GM23338 (cell line): ENCODE measurements at regions not wholly inside any gene's neighbourhood (a gene's known extent, or its start where the extent isn't known, plus 50 kb on each side); places are given as distances from the start of the nearest gene placed in this dataset.

Experiments
- ATAC-seq: fragments of 200-7000 bp; cut with Tn5 transposase; 3 replicates; pipeline ENCODE4 v1.9.1; 2020
- DNase-seq: peaks from one replicate; pipeline ENCODE4 v3.0.0-alpha.2; 2015; ENCODE audit warnings: low spot score
- H2AFZ ChIP-seq: fragments of 200-600 bp; sonication (generic); 2 replicates; pipeline ENCODE4 v1.8.0; 2016; ENCODE audit warnings: antibody characterized with exemption, mild to moderate bottlenecking, moderate library complexity
- H3F3A ChIP-seq: fragments of 200-600 bp; sonication (generic); replicated peaks from 2 replicates; pipeline ENCODE4 v1.8.0; 2017; ENCODE audit warnings: antibody characterized with exemption, mixed run types, low read depth
- H3K27ac ChIP-seq: fragments of 200-600 bp; sonication (generic); 2 replicates; pipeline ENCODE4 v1.6.1; 2016; ENCODE audit warnings: low read depth
- H3K27me3 ChIP-seq: fragments of 200-600 bp; sonication (generic); 2 replicates; pipeline ENCODE4 v1.8.0; 2016; ENCODE audit warnings: mild to moderate bottlenecking, mixed run types, moderate library complexity; ENCODE audit not compliant: insufficient read depth
- H3K36me3 ChIP-seq: fragments of 200-600 bp; sonication (generic); 2 replicates; pipeline ENCODE4 v1.8.0; 2016; ENCODE audit warnings: mild to moderate bottlenecking; ENCODE audit not compliant: insufficient read depth
- H3K4me1 ChIP-seq: fragments of 200-600 bp; sonication (generic); 2 replicates; pipeline ENCODE4 v1.8.0; 2016; ENCODE audit warnings: mild to moderate bottlenecking, moderate library complexity; ENCODE audit not compliant: insufficient read depth
- H3K4me2 ChIP-seq: fragments of 200-600 bp; sonication (generic); 2 replicates; pipeline ENCODE4 v1.7.1; 2017; ENCODE audit warnings: mixed run types
- H3K4me3 ChIP-seq: fragments of 200-600 bp; sonication (generic); 2 replicates; pipeline ENCODE4 v1.6.1; 2016; ENCODE audit warnings: mixed run types
- H3K79me2 ChIP-seq: fragments of 200-600 bp; sonication (generic); replicated peaks from 2 replicates; pipeline ENCODE4 v1.8.0; 2017; ENCODE audit warnings: mild to moderate bottlenecking; ENCODE audit not compliant: insufficient read depth
- H3K9me2 ChIP-seq: fragments of 200-600 bp; sonication (generic); 2 replicates; pipeline ENCODE4 v1.8.0; 2017; ENCODE audit not compliant: insufficient read depth
- H4K20me1 ChIP-seq: fragments of 200-600 bp; sonication (generic); replicated peaks from 2 replicates; pipeline ENCODE4 v1.8.0; 2017; ENCODE audit warnings: mild to moderate bottlenecking; ENCODE audit not compliant: insufficient read depth
- H3K27ac Mint-ChIP-seq: 2 replicates; pipeline ENCODE4 v1.8.0; 2020; ENCODE audit warnings: inconsistent platforms, mild to moderate bottlenecking, moderate library complexity, mixed read lengths
- H3K27me3 Mint-ChIP-seq: 3 replicates; pipeline ENCODE4 v1.8.0; 2022; ENCODE audit warnings: low read depth, mild to moderate bottlenecking, moderate library complexity, mixed read lengths, inconsistent platforms; ENCODE audit not compliant: insufficient read depth, poor library complexity
- H3K36me3 Mint-ChIP-seq: 3 replicates; pipeline ENCODE4 v1.8.0; 2021; ENCODE audit warnings: low read depth, mild to moderate bottlenecking, inconsistent platforms, moderate library complexity, mixed read lengths
- H3K4me1 Mint-ChIP-seq: 3 replicates; pipeline ENCODE4 v1.8.0; 2020; ENCODE audit warnings: mild to moderate bottlenecking, inconsistent platforms, mixed read lengths
- H3K4me3 Mint-ChIP-seq: 3 replicates; pipeline ENCODE4 v1.8.0; 2021; ENCODE audit warnings: moderate library complexity, mild to moderate bottlenecking, inconsistent platforms, mixed read lengths
- H3K9me3 Mint-ChIP-seq: 3 replicates; pipeline ENCODE4 v1.8.0; 2020; ENCODE audit warnings: moderate library complexity, mild to moderate bottlenecking, inconsistent platforms, mixed read lengths
- CREB1 ChIP-seq: fragments of 250-450 bp; sonication (Bioruptor Pico); IDR thresholded peaks from 2 replicates; pipeline ENCODE4 v1.5.0; 2020; ENCODE audit warnings: low read depth, mild to moderate bottlenecking, moderate library complexity
- EZH2 ChIP-seq: fragments of 200-600 bp; sonication (generic); IDR thresholded peaks from one replicate; pipeline ENCODE4 v1.8.0; 2017; ENCODE audit warnings: antibody characterized with exemption, mild to moderate bottlenecking, low read depth; ENCODE audit not compliant: unreplicated experiment
- EZH2phosphoT487 ChIP-seq: fragments of 200-600 bp; sonication (generic); IDR thresholded peaks from one replicate; pipeline ENCODE4 v1.8.1; 2018; ENCODE audit warnings: antibody characterized with exemption; ENCODE audit not compliant: unreplicated experiment
- JUNB ChIP-seq: IDR thresholded peaks from one replicate; pipeline ENCODE4 v1.6.1; 2016; ENCODE audit warnings: antibody characterized with exemption; ENCODE audit not compliant: unreplicated experiment
- NANOG ChIP-seq: IDR thresholded peaks from 2 replicates; pipeline ENCODE4 v1.6.1; 2016; ENCODE audit warnings: antibody characterized with exemption, borderline replicate concordance
- POLR2AphosphoS5 ChIP-seq: IDR thresholded peaks from 2 replicates; pipeline ENCODE4 v1.6.1; 2016; ENCODE audit warnings: antibody characterized with exemption, low read depth
- STAT1 ChIP-seq: IDR thresholded peaks from one replicate; pipeline ENCODE4 v1.6.1; 2016; ENCODE audit warnings: antibody characterized with exemption; ENCODE audit not compliant: unreplicated experiment
- ZNF114 ChIP-seq: fragments of 250-450 bp; sonication (Bioruptor Pico); IDR thresholded peaks from 2 replicates; pipeline ENCODE4 v1.5.0; 2020; ENCODE audit warnings: mild to moderate bottlenecking, moderate library complexity
- ZNF331 ChIP-seq: fragments of 250-450 bp; sonication (Bioruptor Pico); IDR thresholded peaks from 2 replicates; pipeline ENCODE4 v1.5.0; 2020; ENCODE audit warnings: low read depth, mild to moderate bottlenecking, moderate library complexity
- TF ChIP-seq, protein P1 (sequence below): fragments of 250-450 bp; sonication (Bioruptor Pico); IDR thresholded peaks from 2 replicates; pipeline ENCODE4 v1.5.0; 2020; ENCODE audit warnings: mild to moderate bottlenecking, moderate library complexity
- TF ChIP-seq, protein P2 (sequence below): IDR thresholded peaks from 2 replicates; pipeline ENCODE4 v1.6.1; 2016; ENCODE audit warnings: antibody characterized with exemption
- TF ChIP-seq, protein P3 (sequence below): IDR thresholded peaks from one replicate; pipeline ENCODE4 v1.6.1; 2018; ENCODE audit warnings: antibody characterized with exemption; ENCODE audit not compliant: unreplicated experiment

DNA sequence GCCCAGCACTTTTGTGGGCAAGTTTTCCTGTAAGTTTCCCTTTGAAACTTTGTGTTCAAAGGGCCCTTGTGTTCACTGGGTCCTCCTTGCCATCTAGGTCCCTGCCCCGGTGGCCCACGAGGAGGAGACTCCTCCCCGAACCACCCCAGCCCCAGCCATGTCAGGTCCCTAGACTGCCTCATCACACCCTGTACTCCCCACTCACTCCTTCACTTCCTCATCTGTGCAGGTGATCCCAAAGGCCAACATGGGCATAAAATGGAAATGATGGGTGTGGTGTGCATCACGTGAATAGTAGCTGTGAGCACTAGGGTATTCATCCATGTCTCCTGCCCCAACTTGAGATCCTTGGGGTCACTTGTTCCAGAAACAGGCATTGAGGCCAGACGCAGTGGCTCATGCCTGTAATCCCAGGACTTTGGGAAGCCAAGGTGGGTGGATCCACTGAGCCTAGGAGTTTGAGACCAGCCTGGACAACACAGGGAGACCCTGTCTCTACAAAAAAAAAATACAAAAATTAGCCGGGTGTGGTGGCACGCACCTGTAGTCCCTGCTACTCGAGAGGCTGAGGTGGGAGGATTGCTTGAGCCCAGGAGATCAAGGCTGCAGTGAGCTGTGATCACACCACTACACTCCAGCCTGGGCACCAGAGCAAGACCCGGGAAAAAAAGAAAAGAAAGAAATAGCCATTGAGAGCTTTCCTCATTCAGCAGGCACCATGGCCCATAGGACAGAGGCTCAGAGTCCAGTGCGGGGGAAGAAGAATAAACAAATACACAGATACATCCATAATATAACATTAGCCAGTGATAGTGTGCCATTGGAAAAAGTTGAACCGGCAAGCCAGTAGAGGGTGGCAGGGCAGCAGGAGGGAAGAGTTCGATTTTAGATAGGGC lies 74.5 kb downstream of the KATNIP start (continued):
- TF ChIP-seq NANOG (no peak), ZNF331 (no peak)
- TF ChIP-seq, protein P1, sequence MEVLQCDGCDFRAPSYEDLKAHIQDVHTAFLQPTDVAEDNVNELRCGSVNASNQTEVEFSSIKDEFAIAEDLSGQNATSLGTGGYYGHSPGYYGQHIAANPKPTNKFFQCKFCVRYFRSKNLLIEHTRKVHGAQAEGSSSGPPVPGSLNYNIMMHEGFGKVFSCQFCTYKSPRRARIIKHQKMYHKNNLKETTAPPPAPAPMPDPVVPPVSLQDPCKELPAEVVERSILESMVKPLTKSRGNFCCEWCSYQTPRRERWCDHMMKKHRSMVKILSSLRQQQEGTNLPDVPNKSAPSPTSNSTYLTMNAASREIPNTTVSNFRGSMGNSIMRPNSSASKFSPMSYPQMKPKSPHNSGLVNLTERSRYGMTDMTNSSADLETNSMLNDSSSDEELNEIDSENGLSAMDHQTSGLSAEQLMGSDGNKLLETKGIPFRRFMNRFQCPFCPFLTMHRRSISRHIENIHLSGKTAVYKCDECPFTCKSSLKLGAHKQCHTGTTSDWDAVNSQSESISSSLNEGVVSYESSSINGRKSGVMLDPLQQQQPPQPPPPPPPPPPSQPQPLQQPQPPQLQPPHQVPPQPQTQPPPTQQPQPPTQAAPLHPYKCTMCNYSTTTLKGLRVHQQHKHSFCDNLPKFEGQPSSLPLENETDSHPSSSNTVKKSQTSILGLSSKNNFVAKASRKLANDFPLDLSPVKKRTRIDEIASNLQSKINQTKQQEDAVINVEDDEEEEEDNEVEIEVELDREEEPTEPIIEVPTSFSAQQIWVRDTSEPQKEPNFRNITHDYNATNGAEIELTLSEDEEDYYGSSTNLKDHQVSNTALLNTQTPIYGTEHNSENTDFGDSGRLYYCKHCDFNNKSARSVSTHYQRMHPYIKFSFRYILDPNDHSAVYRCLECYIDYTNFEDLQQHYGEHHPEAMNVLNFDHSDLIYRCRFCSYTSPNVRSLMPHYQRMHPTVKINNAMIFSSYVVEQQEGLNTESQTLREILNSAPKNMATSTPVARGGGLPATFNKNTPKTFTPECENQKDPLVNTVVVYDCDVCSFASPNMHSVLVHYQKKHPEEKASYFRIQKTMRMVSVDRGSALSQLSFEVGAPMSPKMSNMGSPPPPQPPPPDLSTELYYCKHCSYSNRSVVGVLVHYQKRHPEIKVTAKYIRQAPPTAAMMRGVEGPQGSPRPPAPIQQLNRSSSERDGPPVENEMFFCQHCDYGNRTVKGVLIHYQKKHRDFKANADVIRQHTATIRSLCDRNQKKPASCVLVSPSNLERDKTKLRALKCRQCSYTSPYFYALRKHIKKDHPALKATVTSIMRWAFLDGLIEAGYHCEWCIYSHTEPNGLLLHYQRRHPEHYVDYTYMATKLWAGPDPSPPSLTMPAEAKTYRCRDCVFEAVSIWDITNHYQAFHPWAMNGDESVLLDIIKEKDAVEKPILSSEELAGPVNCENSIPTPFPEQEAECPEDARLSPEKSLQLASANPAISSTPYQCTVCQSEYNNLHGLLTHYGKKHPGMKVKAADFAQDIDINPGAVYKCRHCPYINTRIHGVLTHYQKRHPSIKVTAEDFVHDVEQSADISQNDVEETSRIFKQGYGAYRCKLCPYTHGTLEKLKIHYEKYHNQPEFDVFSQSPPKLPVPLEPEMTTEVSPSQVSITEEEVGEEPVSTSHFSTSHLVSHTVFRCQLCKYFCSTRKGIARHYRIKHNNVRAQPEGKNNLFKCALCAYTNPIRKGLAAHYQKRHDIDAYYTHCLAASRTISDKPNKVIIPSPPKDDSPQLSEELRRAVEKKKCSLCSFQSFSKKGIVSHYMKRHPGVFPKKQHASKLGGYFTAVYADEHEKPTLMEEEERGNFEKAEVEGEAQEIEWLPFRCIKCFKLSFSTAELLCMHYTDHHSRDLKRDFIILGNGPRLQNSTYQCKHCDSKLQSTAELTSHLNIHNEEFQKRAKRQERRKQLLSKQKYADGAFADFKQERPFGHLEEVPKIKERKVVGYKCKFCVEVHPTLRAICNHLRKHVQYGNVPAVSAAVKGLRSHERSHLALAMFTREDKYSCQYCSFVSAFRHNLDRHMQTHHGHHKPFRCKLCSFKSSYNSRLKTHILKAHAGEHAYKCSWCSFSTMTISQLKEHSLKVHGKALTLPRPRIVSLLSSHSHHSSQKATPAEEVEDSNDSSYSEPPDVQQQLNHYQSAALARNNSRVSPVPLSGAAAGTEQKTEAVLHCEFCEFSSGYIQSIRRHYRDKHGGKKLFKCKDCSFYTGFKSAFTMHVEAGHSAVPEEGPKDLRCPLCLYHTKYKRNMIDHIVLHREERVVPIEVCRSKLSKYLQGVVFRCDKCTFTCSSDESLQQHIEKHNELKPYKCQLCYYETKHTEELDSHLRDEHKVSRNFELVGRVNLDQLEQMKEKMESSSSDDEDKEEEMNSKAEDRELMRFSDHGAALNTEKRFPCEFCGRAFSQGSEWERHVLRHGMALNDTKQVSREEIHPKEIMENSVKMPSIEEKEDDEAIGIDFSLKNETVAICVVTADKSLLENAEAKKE (CRISPR knock-in tag), result no peak

DNA sequence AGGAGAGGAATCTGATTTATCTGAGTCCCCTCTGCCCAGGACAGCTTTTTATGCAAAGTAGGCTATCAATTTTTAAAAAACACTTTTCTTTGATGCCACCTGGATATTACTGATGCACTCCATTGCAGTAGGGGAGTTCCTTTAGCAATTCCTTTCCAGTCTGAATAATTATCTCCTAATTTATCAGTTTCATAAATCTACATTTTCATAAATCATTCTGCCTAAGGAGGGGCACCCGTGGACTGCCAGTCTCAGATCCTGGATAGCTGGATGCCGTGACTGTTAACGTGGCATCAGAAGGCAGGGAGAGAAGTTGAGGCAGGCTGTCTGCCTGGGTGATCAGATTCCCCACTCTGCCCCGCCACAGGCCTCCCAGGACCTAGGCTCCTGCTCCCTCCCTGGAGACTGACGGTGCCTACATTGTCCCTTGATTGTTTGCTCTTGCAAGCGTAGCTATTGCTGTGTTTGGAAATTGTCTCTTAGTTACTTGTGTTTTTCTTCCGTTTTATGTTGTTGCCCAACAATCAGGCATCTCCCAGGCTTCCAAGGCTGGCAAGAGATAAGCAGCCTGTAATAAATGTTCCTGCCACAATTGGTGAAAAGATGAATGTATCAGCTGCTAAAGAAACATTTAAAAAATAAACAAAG lies 75.2 kb downstream of the KATNIP start:
- H3K4me1 ChIP-seq, result 0 out of 2 replicates have a peak, but pooled peaks cover 2% of the 10 kb centered on the region
- no peaks in the 10 kb centered on the region for H3K9me2 ChIP-seq
- Mint-ChIP-seq H3K27ac (no peak overlapping the region), H3K4me3 (no peak overlapping the region), H3K4me1 (peaks cover 3% of the 10 kb centered on the region; the same call in 1 of the 3 replicates), H3K27me3 (peaks cover 1% of the 10 kb centered on the region), H3K9me3 (no peaks in the 10 kb centered on the region), H3K36me3 (peaks cover 4% of the 10 kb centered on the region; the same call in 2 of the 3 replicates)
- H4K20me1 ChIP-seq, result peaks cover 6% of the 10 kb centered on the region; the same call in 1 of the 2 replicates
- ATAC-seq, result no peak
- no peaks in the 10 kb centered on the region for H3F3A ChIP-seq
- H3K79me2 ChIP-seq, result no peaks in the 10 kb centered on the region
- no peak for DNase-seq
- no peaks in the 10 kb centered on the region for H3K27me3 ChIP-seq
- H2AFZ ChIP-seq, result no peak overlapping the region
- no peaks in the 10 kb centered on the region for H3K36me3 ChIP-seq
- H3K27ac ChIP-seq, result no peak overlapping the region
- no peak overlapping the region for H3K4me2 ChIP-seq
- no peak overlapping the region for H3K4me3 ChIP-seq
- TF ChIP-seq ZNF331 (no peak), POLR2AphosphoS5 (no peak), ZNF114 (CRISPR knock-in tag) (no peak), STAT1 (no peak), CREB1 (CRISPR knock-in tag) (no peak), EZH2phosphoT487 (no peak), EZH2 (no peak), JUNB (no peak), NANOG (no peak)
- TF ChIP-seq, protein P2, sequence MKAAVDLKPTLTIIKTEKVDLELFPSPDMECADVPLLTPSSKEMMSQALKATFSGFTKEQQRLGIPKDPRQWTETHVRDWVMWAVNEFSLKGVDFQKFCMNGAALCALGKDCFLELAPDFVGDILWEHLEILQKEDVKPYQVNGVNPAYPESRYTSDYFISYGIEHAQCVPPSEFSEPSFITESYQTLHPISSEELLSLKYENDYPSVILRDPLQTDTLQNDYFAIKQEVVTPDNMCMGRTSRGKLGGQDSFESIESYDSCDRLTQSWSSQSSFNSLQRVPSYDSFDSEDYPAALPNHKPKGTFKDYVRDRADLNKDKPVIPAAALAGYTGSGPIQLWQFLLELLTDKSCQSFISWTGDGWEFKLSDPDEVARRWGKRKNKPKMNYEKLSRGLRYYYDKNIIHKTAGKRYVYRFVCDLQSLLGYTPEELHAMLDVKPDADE, result no peak
- TF ChIP-seq, protein P3, sequence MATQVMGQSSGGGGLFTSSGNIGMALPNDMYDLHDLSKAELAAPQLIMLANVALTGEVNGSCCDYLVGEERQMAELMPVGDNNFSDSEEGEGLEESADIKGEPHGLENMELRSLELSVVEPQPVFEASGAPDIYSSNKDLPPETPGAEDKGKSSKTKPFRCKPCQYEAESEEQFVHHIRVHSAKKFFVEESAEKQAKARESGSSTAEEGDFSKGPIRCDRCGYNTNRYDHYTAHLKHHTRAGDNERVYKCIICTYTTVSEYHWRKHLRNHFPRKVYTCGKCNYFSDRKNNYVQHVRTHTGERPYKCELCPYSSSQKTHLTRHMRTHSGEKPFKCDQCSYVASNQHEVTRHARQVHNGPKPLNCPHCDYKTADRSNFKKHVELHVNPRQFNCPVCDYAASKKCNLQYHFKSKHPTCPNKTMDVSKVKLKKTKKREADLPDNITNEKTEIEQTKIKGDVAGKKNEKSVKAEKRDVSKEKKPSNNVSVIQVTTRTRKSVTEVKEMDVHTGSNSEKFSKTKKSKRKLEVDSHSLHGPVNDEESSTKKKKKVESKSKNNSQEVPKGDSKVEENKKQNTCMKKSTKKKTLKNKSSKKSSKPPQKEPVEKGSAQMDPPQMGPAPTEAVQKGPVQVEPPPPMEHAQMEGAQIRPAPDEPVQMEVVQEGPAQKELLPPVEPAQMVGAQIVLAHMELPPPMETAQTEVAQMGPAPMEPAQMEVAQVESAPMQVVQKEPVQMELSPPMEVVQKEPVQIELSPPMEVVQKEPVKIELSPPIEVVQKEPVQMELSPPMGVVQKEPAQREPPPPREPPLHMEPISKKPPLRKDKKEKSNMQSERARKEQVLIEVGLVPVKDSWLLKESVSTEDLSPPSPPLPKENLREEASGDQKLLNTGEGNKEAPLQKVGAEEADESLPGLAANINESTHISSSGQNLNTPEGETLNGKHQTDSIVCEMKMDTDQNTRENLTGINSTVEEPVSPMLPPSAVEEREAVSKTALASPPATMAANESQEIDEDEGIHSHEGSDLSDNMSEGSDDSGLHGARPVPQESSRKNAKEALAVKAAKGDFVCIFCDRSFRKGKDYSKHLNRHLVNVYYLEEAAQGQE, result no peak
